Neural cell (in vitro differentiated cells): ENCODE measurements at regions not wholly inside any gene's neighbourhood (a gene's known extent, or its start where the extent isn't known, plus 50 kb on each side); places are given as distances from the start of the nearest gene placed in this dataset.

Source experiments
- H2AFZ ChIP-seq: fragments of 200-600, 300-800 bp; sonication (generic), shearing (Covaris generic); 2 replicates; pipeline ENCODE4 v1.6.0; 2014; ENCODE audit warnings: low read depth, mild to moderate bottlenecking, antibody characterized with exemption, low read length, moderate library complexity
- H3F3A ChIP-seq: fragments of 200-600 bp; shearing (Covaris generic); 2 replicates; pipeline ENCODE4 v1.6.1; 2016; ENCODE audit warnings: mild to moderate bottlenecking, moderate library complexity, mixed read lengths, antibody characterized with exemption, low read length; ENCODE audit not compliant: insufficient read depth, poor library complexity, severe bottlenecking
- H3K27ac ChIP-seq: fragments of 200-600, 300-800 bp; sonication (generic), shearing (Covaris generic); 2 replicates; pipeline ENCODE4 v1.5.1; 2014; ENCODE audit warnings: mild to moderate bottlenecking, low read length, moderate library complexity
- H3K27me3 ChIP-seq: fragments of 300-800, 200-600 bp; sonication (generic), shearing (Covaris generic); 2 replicates; pipeline ENCODE4 v1.6.0; 2014; ENCODE audit warnings: mild to moderate bottlenecking, low read depth, low read length, moderate library complexity; ENCODE audit not compliant: insufficient read depth
- H3K36me3 ChIP-seq: fragments of 300-800, 200-600 bp; sonication (generic), shearing (Covaris generic); 2 replicates; pipeline ENCODE4 v1.5.1; 2014; ENCODE audit warnings: mild to moderate bottlenecking, antibody characterized with exemption, low read length, moderate library complexity; ENCODE audit not compliant: insufficient read depth
- H3K4me2 ChIP-seq: fragments of 300-800, 200-600 bp; sonication (generic), shearing (Covaris generic); 2 replicates; pipeline ENCODE4 v1.6.0; 2014; ENCODE audit warnings: mild to moderate bottlenecking, low read length
- H3K4me3 ChIP-seq: fragments of 300-800, 200-600 bp; sonication (generic), shearing (Covaris generic); 2 replicates; pipeline ENCODE4 v1.5.1; 2014; ENCODE audit warnings: mild to moderate bottlenecking, low read length, moderate library complexity
- H3K79me2 ChIP-seq: fragments of 200-600 bp; shearing (Covaris generic); replicated peaks from 2 replicates; pipeline ENCODE4 v1.6.0; 2014; ENCODE audit warnings: mild to moderate bottlenecking, low read length, moderate library complexity; ENCODE audit not compliant: insufficient read depth
- H3K9ac ChIP-seq: fragments of 300-800, 200-600 bp; sonication (generic), shearing (Covaris generic); 2 replicates; pipeline ENCODE4 v1.6.1; 2016; ENCODE audit warnings: mild to moderate bottlenecking, low read length, mixed read lengths
- H3K9me2 ChIP-seq: fragments of 200-600 bp; shearing (Covaris generic); 2 replicates; pipeline ENCODE4 v1.6.1; 2016; ENCODE audit warnings: mild to moderate bottlenecking, low read length, mixed read lengths; ENCODE audit not compliant: insufficient read depth
- H3K9me3 ChIP-seq: fragments of 200-600, 300-800 bp; sonication (generic), shearing (Covaris generic); 2 replicates; pipeline ENCODE4 v1.6.1; 2016; ENCODE audit warnings: mild to moderate bottlenecking, mixed run types, low read length, moderate library complexity, mixed read lengths
- H4K20me1 ChIP-seq: fragments of 200-600 bp; shearing (Covaris generic); 2 replicates; pipeline ENCODE4 v1.6.1; 2016; ENCODE audit warnings: mild to moderate bottlenecking, mixed run types; ENCODE audit not compliant: insufficient read depth
- CTCF ChIP-seq: fragments of 450-650 bp; IDR thresholded peaks from 2 replicates; pipeline ENCODE4 v1.5.1; 2014; ENCODE audit warnings: antibody characterized with exemption, mild to moderate bottlenecking, moderate library complexity; ENCODE audit not compliant: poor library complexity, severe bottlenecking
- EZH2 ChIP-seq: fragments of 200-600, 300-800 bp; shearing (Covaris generic), sonication (generic); IDR thresholded peaks from 2 replicates; pipeline ENCODE4 v1.6.1; 2014; ENCODE audit warnings: antibody characterized with exemption, low read length, borderline replicate concordance, mild to moderate bottlenecking; ENCODE audit not compliant: insufficient read depth, poor library complexity, severe bottlenecking
- MXI1 ChIP-seq: fragments of 450-650 bp; conservative IDR thresholded peaks from 2 replicates; pipeline ENCODE4 v1.6.1; 2014; ENCODE audit warnings: antibody characterized with exemption, mild to moderate bottlenecking; ENCODE audit not compliant: poor library complexity, severe bottlenecking
- POLR2AphosphoS5 ChIP-seq: IDR thresholded peaks from 2 replicates; pipeline ENCODE4 v1.6.1; 2012
- RAD21 ChIP-seq: fragments of 450-650 bp; conservative IDR thresholded peaks from 2 replicates; pipeline ENCODE4 v1.6.1; 2014; ENCODE audit warnings: antibody characterized with exemption, mild to moderate bottlenecking, moderate library complexity
- REST ChIP-seq: IDR thresholded peaks from 2 replicates; pipeline ENCODE4 v1.6.1; 2012; ENCODE audit warnings: borderline replicate concordance
- SMC3 ChIP-seq: fragments of 450-650 bp; conservative IDR thresholded peaks from 2 replicates; pipeline ENCODE4 v1.6.1; 2014; ENCODE audit warnings: antibody characterized with exemption, mild to moderate bottlenecking, moderate library complexity; ENCODE audit not compliant: poor library complexity
- TAF1 ChIP-seq: IDR thresholded peaks from 2 replicates; pipeline ENCODE4 v1.6.1; 2012; ENCODE audit warnings: low read depth

GRCh38 chr2:11993749-11994148 is 247.3 kb downstream of the LPIN1 start:
- H3K9ac ChIP-seq, result no peak overlapping the region
- no peaks in the 10 kb centered on the region for H3K9me2 ChIP-seq
- no peak overlapping the region for H3K4me3 ChIP-seq
- H3K79me2 ChIP-seq, result no peaks in the 10 kb centered on the region
- no peaks in the 10 kb centered on the region for H3K9me3 ChIP-seq
- TF ChIP-seq RAD21 (no peak), MXI1 (no peak), EZH2 (no peak), REST (no peak), SMC3 (no peak)
- H3K27ac ChIP-seq, result no peak overlapping the region
- H4K20me1 ChIP-seq, result no peaks in the 10 kb centered on the region
- no peaks in the 10 kb centered on the region for H3K27me3 ChIP-seq
- H3K4me2 ChIP-seq, result no peak overlapping the region
- H3K36me3 ChIP-seq, result no peaks in the 10 kb centered on the region
- no peak overlapping the region for H2AFZ ChIP-seq
- H3F3A ChIP-seq, result no peaks in the 10 kb centered on the region

- Histone ChIP-seq H3K27me3 (no peaks in the 10 kb centered on the region), H3K36me3 (no peaks in the 10 kb centered on the region), H3K9me2 (no peaks in the 10 kb centered on the region), H3K9ac (no peak overlapping the region), H3F3A (no peaks in the 10 kb centered on the region), H3K27ac (no peak overlapping the region), H3K79me2 (no peaks in the 10 kb centered on the region), H3K4me2 (no peak overlapping the region), H2AFZ (no peak overlapping the region), H3K4me3 (no peak overlapping the region), H3K9me3 (no peaks in the 10 kb centered on the region), H4K20me1 (no peaks in the 10 kb centered on the region)
- TF ChIP-seq TAF1, result no peak
- TF ChIP-seq MXI1, result no peak
- TF ChIP-seq CTCF, result no peak
- TF ChIP-seq SMC3, result no peak
- TF ChIP-seq RAD21, result no peak
Observed at GRCh38 chr2:11995456-11995855, 249.0 kb downstream of the LPIN1 start.

GRCh38 chr2:11996618-11997017 is 250.2 kb downstream of the LPIN1 start:
- Histone ChIP-seq H3K4me3 (no peak overlapping the region), H2AFZ (no peak overlapping the region), H3K27me3 (no peaks in the 10 kb centered on the region), H3K9me3 (no peaks in the 10 kb centered on the region), H3K79me2 (no peaks in the 10 kb centered on the region), H4K20me1 (no peaks in the 10 kb centered on the region), H3K9me2 (no peaks in the 10 kb centered on the region), H3K27ac (no peak overlapping the region), H3K36me3 (no peaks in the 10 kb centered on the region), H3K9ac (no peak overlapping the region), H3F3A (no peaks in the 10 kb centered on the region), H3K4me2 (no peak overlapping the region)
- TF ChIP-seq MXI1, result no peak
- TF ChIP-seq RAD21, result no peak
- no peak for TF ChIP-seq TAF1
- no peak for TF ChIP-seq POLR2AphosphoS5
- no peak for TF ChIP-seq REST
- no peak for TF ChIP-seq SMC3
- no peak for TF ChIP-seq EZH2
- no peak for TF ChIP-seq CTCF
